Epithelial cell of esophagus (primary cell): ENCODE measurements at regions not wholly inside any gene's neighbourhood (a gene's known extent, or its start where the extent isn't known, plus 50 kb on each side); places are given as distances from the start of the nearest gene placed in this dataset.
A peak's percentile ranks its signal among the peaks of the same experiment; 100 is the strongest.

Experiments
- DNase-seq: peaks from one replicate; pipeline ENCODE4 v3.0.0; 2010; ENCODE audit warnings: low read depth
- H3K4me3 ChIP-seq: 2 replicates; pipeline ENCODE4 v1.5.1; 2011; ENCODE audit warnings: mild to moderate bottlenecking, low read length, control low read depth
- CTCF ChIP-seq: IDR thresholded peaks from 2 replicates; pipeline ENCODE4 v1.5.1; 2011; ENCODE audit warnings: low read depth, mild to moderate bottlenecking, low read length, control low read depth, inconsistent platforms; ENCODE audit not compliant: insufficient read depth; ENCODE audit errors: missing control alignments

GRCh38 chr3:111244760-111245159 lies 173.1 kb downstream of the NECTIN3 start:
- no peak for DNase-seq
- no peak overlapping the region for H3K4me3 ChIP-seq
- no peak for TF ChIP-seq CTCF

GRCh38 chr3:111246967-111247760 lies 175.5 kb downstream of the NECTIN3 start:
- DNase-seq, result peak; percentile 96
- H3K4me3 ChIP-seq, result no peak overlapping the region
- TF ChIP-seq CTCF, result no peak

- no peak overlapping the region for H3K4me3 ChIP-seq
- TF ChIP-seq CTCF, result no peak
- DNase-seq, result peak; percentile 53
Observed at GRCh38 chr3:111248406-111248805, 176.8 kb downstream of the NECTIN3 start.

GRCh38 chr3:111249421-111249820 lies 177.8 kb downstream of the NECTIN3 start:
- DNase-seq, result peak; percentile 51
- H3K4me3 ChIP-seq, result no peak overlapping the region
- TF ChIP-seq CTCF, result no peak

- no peak for TF ChIP-seq CTCF
- peak; percentile 67 for DNase-seq
- no peak overlapping the region for H3K4me3 ChIP-seq
Observed at GRCh38 chr3:111252779-111253178, 181.2 kb downstream of the NECTIN3 start.

GRCh38 chr3:111253733-111254132 lies 182.1 kb downstream of the NECTIN3 start:
- no peak for TF ChIP-seq CTCF
- DNase-seq, result no peak
- H3K4me3 ChIP-seq, result no peak overlapping the region

GRCh38 chr3:111260878-111261277 lies 189.3 kb downstream of the NECTIN3 start:
- H3K4me3 ChIP-seq, result no peak overlapping the region
- DNase-seq, result peak; percentile 60

More at GRCh38 chr3:111260878-111261277, 189.3 kb downstream of the NECTIN3 start:
- TF ChIP-seq CTCF, result no peak
